HFF-Myc (cell line): ENCODE measurements at regions not wholly inside any gene's neighbourhood (a gene's known extent, or its start where the extent isn't known, plus 50 kb on each side); places are given as distances from the start of the nearest gene placed in this dataset.

ENCODE experiments used
- DNase-seq: peaks from one replicate; pipeline ENCODE4 v3.0.0-alpha.2; 2011; ENCODE audit warnings: low read depth; ENCODE audit errors: extremely low read depth
- H3K4me3 ChIP-seq: replicated peaks from 2 replicates; pipeline ENCODE4 v1.5.1; 2011; ENCODE audit warnings: low read depth, mild to moderate bottlenecking, control low read depth, low read length
- TF ChIP-seq, protein P1 (sequence below): IDR thresholded peaks from 2 replicates; pipeline ENCODE4 v1.5.1; 2012; ENCODE audit warnings: mild to moderate bottlenecking, low read depth, low read length, control low read depth; ENCODE audit errors: missing control alignments

DNA sequence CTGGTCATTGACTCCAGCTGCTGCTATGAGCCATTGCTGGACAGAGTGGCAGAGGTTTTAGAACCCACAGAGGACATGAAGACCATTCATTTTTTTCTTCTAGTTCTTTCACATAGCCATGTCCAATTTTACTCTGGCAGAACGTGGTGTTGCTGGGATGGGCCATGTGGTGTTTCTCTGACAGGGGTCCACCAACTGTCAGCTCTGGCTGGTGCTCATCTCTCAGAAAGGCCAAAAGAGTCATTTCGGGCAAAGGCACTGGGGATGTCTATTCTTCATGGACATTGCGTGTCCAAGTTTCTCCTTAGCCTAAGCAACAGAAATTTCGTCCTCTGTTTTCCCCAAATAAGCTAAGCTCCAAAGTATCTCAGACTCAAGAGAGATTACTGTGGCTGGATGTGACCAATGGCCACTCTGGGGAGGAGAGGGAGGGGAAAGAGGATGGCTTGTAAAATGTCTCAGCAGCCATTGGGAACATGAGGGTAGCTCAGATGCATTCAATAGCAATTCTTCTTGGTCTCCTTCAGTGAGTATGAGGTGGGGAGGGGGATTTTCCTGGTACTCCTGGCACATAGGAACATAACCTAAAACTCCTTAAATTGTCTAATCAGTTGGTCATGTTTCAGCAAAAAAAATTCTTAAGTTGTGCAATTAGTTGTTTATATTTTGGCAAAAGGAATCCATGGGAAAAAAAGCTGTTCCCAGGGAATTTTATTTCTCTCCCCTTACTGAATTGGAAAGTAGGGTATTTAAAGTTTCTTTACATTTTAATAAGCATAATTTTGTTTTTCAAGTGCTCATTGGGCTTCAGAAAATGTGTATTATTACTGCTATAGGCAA, 131.6 kb upstream of the MITF start:
- TF ChIP-seq, protein P1, sequence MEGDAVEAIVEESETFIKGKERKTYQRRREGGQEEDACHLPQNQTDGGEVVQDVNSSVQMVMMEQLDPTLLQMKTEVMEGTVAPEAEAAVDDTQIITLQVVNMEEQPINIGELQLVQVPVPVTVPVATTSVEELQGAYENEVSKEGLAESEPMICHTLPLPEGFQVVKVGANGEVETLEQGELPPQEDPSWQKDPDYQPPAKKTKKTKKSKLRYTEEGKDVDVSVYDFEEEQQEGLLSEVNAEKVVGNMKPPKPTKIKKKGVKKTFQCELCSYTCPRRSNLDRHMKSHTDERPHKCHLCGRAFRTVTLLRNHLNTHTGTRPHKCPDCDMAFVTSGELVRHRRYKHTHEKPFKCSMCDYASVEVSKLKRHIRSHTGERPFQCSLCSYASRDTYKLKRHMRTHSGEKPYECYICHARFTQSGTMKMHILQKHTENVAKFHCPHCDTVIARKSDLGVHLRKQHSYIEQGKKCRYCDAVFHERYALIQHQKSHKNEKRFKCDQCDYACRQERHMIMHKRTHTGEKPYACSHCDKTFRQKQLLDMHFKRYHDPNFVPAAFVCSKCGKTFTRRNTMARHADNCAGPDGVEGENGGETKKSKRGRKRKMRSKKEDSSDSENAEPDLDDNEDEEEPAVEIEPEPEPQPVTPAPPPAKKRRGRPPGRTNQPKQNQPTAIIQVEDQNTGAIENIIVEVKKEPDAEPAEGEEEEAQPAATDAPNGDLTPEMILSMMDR, result no peak
- no peak for DNase-seq
- no peak overlapping the region for H3K4me3 ChIP-seq

DNA sequence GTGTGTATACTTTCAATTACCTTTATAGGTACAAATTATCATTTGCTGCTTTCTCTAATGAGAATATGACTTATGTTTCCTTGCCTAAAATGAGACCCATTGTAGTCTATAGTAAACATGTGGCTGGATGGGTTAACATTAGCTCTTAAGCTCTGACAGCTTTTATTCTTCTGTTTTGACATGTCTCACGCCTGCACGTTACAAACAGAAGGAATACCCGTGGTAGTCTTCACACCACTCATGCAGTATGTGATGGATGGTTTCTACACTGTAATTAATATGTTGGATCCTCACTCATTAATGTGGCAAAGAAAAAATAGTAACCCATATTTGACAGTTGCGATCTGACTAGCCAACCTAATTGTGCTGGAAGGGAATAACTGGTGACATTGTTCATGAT, 133.4 kb upstream of the MITF start:
- no peak for DNase-seq
- TF ChIP-seq, protein P1, result no peak

DNA sequence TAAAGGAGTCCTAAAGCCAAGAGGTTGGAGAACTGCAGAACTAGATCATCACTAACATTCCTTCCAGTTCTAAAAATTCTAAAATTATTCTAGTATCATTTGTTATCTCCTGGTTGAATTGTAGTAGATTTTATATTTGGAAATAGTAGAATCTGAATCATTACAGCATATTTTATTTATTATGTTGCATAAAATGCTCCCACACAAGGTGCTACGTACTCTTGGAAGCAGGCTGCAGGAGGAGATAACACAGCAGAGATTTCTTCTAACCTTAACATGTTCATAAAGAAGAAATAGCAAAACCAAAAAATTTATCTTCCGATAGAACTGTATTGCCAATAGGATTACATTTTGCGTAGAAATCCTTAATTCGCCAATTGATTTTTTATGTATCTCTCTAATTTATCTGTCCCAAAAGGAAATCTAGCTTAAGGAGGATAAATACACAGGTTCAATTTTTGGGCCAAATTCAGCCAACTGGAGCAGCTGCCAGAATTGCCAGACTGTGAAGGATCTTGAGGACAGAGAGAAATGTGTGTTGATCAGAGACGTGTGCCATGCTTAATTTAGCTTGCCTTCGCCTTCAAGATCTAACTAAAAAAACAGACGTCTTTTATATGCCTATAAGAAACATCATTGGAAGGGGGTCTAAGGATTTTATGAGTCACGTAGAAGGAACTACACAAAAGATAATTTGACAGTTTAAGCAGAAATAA, 134.4 kb upstream of the MITF start:
- TF ChIP-seq, protein P1, result no peak
- H3K4me3 ChIP-seq, result no peak overlapping the region
- no peak for DNase-seq

More for the DNA sequence above, 133.4 kb upstream of the MITF start:
- no peak overlapping the region for H3K4me3 ChIP-seq

DNA sequence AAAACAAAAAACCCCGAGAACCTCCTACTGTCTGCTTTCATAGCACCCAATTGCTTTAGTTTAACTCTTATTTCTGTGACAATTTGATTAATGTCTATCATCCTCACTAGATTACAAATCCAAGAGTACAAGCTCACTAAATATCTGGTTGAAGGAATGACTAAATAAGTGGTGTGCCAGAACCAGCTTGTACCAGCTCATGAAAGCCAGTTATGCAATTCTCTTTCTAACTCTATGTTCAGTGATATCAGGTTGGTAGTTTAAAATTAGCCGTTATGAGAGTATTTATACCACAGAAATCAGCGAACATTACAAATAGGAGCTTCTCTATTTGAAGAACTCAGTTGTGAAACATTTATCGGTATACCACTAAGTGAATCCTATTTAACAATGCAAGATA, 137.2 kb upstream of the MITF start:
- no peak for DNase-seq
- TF ChIP-seq, protein P1, result no peak
- no peak overlapping the region for H3K4me3 ChIP-seq

DNA sequence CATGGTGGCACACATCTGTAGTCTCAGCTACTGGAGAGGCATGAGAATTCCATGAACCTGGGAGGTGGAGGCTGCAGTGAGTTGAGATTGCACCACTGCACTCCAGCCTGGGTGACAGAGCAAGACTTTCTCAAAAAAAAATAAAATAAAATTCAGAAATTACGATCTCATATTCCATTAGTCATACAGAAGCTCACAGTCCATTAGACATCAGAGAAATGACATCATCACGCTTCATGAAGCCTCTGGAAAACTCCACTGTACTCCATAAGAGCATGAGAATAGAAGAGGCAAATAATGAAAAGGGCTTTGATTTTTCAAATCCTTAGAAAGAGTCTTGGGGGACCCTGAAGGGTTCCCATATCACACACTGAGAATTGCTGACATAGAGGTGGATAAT, 145.0 kb upstream of the MITF start:
- no peak overlapping the region for H3K4me3 ChIP-seq
- DNase-seq, result no peak
- TF ChIP-seq, protein P1, result no peak

DNA sequence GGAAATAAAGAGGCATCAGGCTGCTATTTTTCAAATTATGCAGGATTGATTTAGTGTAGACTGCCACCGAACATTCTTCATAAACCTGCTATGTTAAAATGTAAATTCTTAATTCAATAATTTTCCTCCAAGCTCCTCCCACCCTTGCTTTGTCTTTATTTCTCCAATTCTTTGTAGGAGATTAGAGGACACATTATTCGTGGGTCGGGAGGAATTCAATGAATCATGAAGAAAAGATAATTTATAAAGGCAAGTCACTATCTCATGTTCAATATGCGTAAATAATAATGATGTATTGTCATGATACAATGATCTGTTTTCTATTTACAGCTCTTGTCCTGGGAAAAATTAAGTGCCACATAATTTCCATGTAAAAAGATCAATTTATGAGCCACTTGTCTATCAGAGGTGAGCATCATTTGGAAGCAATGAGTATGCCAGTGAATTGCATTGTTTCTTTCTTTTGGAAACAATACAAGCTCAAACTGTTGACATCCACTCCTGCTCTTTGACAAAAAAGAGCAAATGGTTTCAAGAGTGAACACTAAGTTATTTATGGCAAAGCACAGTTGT, 148.0 kb upstream of the MITF start:
- TF ChIP-seq, protein P1, result no peak
- no peak overlapping the region for H3K4me3 ChIP-seq
- DNase-seq, result no peak
